ENCODE measurements at regions not wholly inside any gene's neighbourhood (a gene's known extent, or its start where the extent isn't known, plus 50 kb on each side); places are given as distances from the start of the nearest gene placed in this dataset.

DNA sequence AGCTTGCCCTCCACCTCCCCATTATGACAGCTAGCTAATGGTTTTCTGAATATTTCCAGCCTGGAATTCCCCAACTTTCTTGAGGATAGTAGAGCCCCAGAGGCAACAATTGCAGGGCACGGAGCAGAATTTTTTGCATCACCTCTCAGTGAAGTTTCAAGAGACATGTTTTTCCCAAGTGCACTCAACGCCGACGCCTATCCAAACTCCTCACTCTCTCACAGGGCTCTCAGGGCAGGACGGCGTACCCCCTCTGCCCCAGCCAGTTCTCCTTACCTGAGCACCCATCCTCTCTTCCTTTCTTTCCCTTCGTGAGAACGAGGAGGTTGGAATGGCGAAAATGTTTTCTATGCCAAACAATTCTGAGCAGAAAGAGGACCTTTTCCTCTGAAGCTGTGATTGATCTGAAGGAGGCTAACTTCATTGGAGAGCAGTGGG is 83.1 kb upstream of the FOXQ1 start:
- TF ChIP-seq CTCF (IDR thresholded peaks at IDR 0.05) (no peak), POLR2A (IDR thresholded peaks at IDR 0.05) (no peak)

Measured in esophagus squamous epithelium (tissue), 4 donors.